Body of pancreas (tissue), 4 donors: ENCODE measurements at regions not wholly inside any gene's neighbourhood (a gene's known extent, or its start where the extent isn't known, plus 50 kb on each side); places are given as distances from the start of the nearest gene placed in this dataset.

Source experiments
- ATAC-seq: fragments of 150-250 bp; one replicate; pipeline ENCODE4 v1.9.1; 2016
- DNase-seq, 4 donors: peaks; one replicate each; pipeline ENCODE4 v3.0.0-alpha.2; 2019
- H3K27ac ChIP-seq, 4 donors: fragments of 200-600 bp; sonication (generic); 1 replicate in 3 of 4; 2 replicates in 1 of 4; pipeline versions ENCODE4 v1.5.1 to v1.6.1; 2016 to 2019; ENCODE audit warnings: mild to moderate bottlenecking in 1 of 4, mixed read lengths in 1 of 4, moderate library complexity in 1 of 4
- H3K27me3 ChIP-seq, 2 donors: fragments of 200-600 bp; sonication (generic); one replicate each; pipeline ENCODE4 v1.6.0; 2016; ENCODE audit warnings: mild to moderate bottlenecking in 1 of 2
- H3K36me3 ChIP-seq, 2 donors: fragments of 200-600 bp; sonication (generic); replicated peaks in 1 of 2; 2 replicates each; pipeline ENCODE4 v1.5.1; 2016; ENCODE audit warnings: low read depth in 2 of 2; ENCODE audit not compliant: insufficient read depth in 1 of 2
- H3K4me1 ChIP-seq: fragments of 200-600 bp; sonication (generic); one replicate; pipeline ENCODE4 v1.6.0; 2016
- H3K4me3 ChIP-seq, 2 donors: fragments of 200-600 bp; sonication (generic); 1 replicate in 1 of 2; 2 replicates in 1 of 2; pipeline ENCODE4 v1.5.1; 2016 to 2019
- H3K9me3 ChIP-seq, 3 donors: fragments of 200-600 bp; sonication (generic); 1 replicate in 2 of 3; 2 replicates in 1 of 3; pipeline ENCODE4 v1.5.1; 2016
- CTCF ChIP-seq, 7 experiments: fragments of 450-650 bp in 4 of 7; fragments of 200-600 bp in 3 of 7; sonication (generic) in 3 of 7; IDR thresholded peaks; one replicate each; pipeline ENCODE4 v1.5.1; 2016 to 2019; ENCODE audit warnings: antibody characterized with exemption in 7 of 7
- POLR2A ChIP-seq, 3 donors: fragments of 450-650 bp; IDR thresholded peaks; one replicate each; pipeline ENCODE4 v1.6.1; 2016; ENCODE audit warnings: antibody characterized with exemption in 3 of 3, mild to moderate bottlenecking in 2 of 3
- WGBS, 2 donors: methylation state at CpG; one replicate each; pipeline ENCODE4 v1.1.5; 2017; 5-methylcytosine and 5-hydroxymethylcytosine counted together
- intact Hi-C: fragments of 100-400 bp; cut with DNase I; formaldehyde crosslinking; loops from one replicate; pipeline ENCODE4 v1.15.1; 2023

GRCh38 chr1:38120552-38121230 is 74.1 kb upstream of the POU3F1 start:
- no peaks in the 10 kb centered on the region for H3K4me1 ChIP-seq
- no peak overlapping the region for H3K4me3 ChIP-seq
- no peaks in the 10 kb centered on the region for H3K27me3 ChIP-seq
- H3K27ac ChIP-seq = no peak overlapping the region
- DNase-seq = no peak
- no peaks in the 10 kb centered on the region for H3K9me3 ChIP-seq
- TF ChIP-seq CTCF (IDR thresholded peaks at IDR 0.05) = no peak
- TF ChIP-seq POLR2A (IDR thresholded peaks at IDR 0.05) = no peak
- no peaks in the 10 kb centered on the region for H3K36me3 ChIP-seq
- intact Hi-C loops = no loop called here
- 74 to 86% methylated on average over 5 of the region's 5 CpGs for WGBS, 2 donors
- no peak for ATAC-seq

- WGBS, 2 donors = 65 to 66% methylated on average over 9 of the region's 9 CpGs
- Histone ChIP-seq H3K9me3 (no peaks in the 10 kb centered on the region), H3K4me1 (no peaks in the 10 kb centered on the region), H3K36me3 (no peaks in the 10 kb centered on the region), H3K27ac (no peak overlapping the region), H3K4me3 (no peak overlapping the region), H3K27me3 (no peaks in the 10 kb centered on the region)
- no peak for TF ChIP-seq POLR2A (IDR thresholded peaks at IDR 0.05)
- no peak for TF ChIP-seq CTCF (IDR thresholded peaks at IDR 0.05)
- intact Hi-C loops = no loop called here
- ATAC-seq (no peak), DNase-seq (no peak)
These were observed 72.4 kb upstream of the POU3F1 start for GRCh38 chr1:38118976-38119375.

GRCh38 chr1:38117444-38117887 is 70.9 kb upstream of the POU3F1 start:
- H3K9me3 ChIP-seq = no peaks in the 10 kb centered on the region
- no peaks in the 10 kb centered on the region for H3K4me1 ChIP-seq
- no peaks in the 10 kb centered on the region for H3K36me3 ChIP-seq
- H3K4me3 ChIP-seq = no peak overlapping the region
- intact Hi-C loops = no loop called here
- H3K27me3 ChIP-seq = no peaks in the 10 kb centered on the region
- DNase-seq (no peak), ATAC-seq (no peak)
- TF ChIP-seq CTCF (IDR thresholded peaks at IDR 0.05) = no peak
- H3K27ac ChIP-seq = no peak overlapping the region
- WGBS, 2 donors = 80 to 87% methylated on average over 9 to 11 of the region's 11 CpGs

GRCh38 chr1:38115682-38116202 is 69.1 kb upstream of the POU3F1 start:
- WGBS, 2 donors = 75 to 78% methylated on average over 8 to 9 of the region's 9 CpGs

More at GRCh38 chr1:38115682-38116202, 69.1 kb upstream of the POU3F1 start:
- Histone ChIP-seq H3K27ac (no peak overlapping the region), H3K36me3 (no peaks in the 10 kb centered on the region), H3K9me3 (no peaks in the 10 kb centered on the region), H3K4me1 (no peaks in the 10 kb centered on the region), H3K4me3 (no peak overlapping the region), H3K27me3 (no peaks in the 10 kb centered on the region)
- no peak for ATAC-seq
- intact Hi-C loops = no loop called here
- no peak for TF ChIP-seq POLR2A (IDR thresholded peaks at IDR 0.05)
- no peak for TF ChIP-seq CTCF (IDR thresholded peaks at IDR 0.05)
- no peak for DNase-seq
